ENCODE measurements at regions not wholly inside any gene's neighbourhood (a gene's known extent, or its start where the extent isn't known, plus 50 kb on each side); places are given as distances from the start of the nearest gene placed in this dataset.

- DNase-seq (ENCODE audit: extremely low spot score): no peak
- Histone ChIP-seq H3K4me3 (no peak overlapping the region), H3K27me3 (no peaks in the 10 kb centered on the region), H3K27ac (replicated peaks in 1 of 4) (no peak overlapping the region), H3K36me3 (no peaks in the 10 kb centered on the region), H3K4me1 (peaks cover 0 to 26% (median 22%) of the 10 kb centered on the region in 4 donors), H3K9me3 (peaks cover 0 to 7% (median under 1%) of the 10 kb centered on the region in 4 donors)
- TF ChIP-seq EP300 (IDR thresholded peaks at IDR 0.05) (no peak), CTCF (IDR thresholded peaks at IDR 0.05) (no peak)
- intact Hi-C loops (cut with DNase I): no loop called here
Observed at GRCh38 chr4:154001193-154001592, 212.3 kb upstream of the SFRP2 start.

- 89% methylated on average over 1 of the region's 4 CpGs for WGBS
- Histone ChIP-seq H3K27me3 (no peaks in the 10 kb centered on the region), H3K4me1 (no peaks in the 10 kb centered on the region), H3K36me3 (no peaks in the 10 kb centered on the region), H3K27ac (replicated peaks in 1 of 4) (no peak overlapping the region), H3K9me3 (peaks cover 0 to 14% (median 8%) of the 10 kb centered on the region in 4 donors), H3K4me3 (no peak overlapping the region)
- TF ChIP-seq POLR2A (IDR thresholded peaks at IDR 0.05; ENCODE audit: low read depth) (no peak), EP300 (IDR thresholded peaks at IDR 0.05) (no peak), CTCF (IDR thresholded peaks at IDR 0.05) (no peak)
- no peak for DNase-seq (ENCODE audit: extremely low spot score)
- intact Hi-C loops (cut with DNase I): no loop called here
Observed at GRCh38 chr4:153997516-153997915, 208.6 kb upstream of the SFRP2 start.

GRCh38 chr4:153989505-153989904, 200.6 kb upstream of the SFRP2 start:
- peaks cover 0 to 18% (median 10%) of the 10 kb centered on the region in 4 donors for H3K4me1 ChIP-seq
- H3K4me3 ChIP-seq: no peak overlapping the region
- TF ChIP-seq POLR2A (IDR thresholded peaks at IDR 0.05; ENCODE audit: low read depth) (no peak), CTCF (IDR thresholded peaks at IDR 0.05) (no peak), EP300 (IDR thresholded peaks at IDR 0.05) (no peak), POLR2AphosphoS5 (IDR thresholded peaks at IDR 0.05) (no peak)
- no peaks in the 10 kb centered on the region for H3K27me3 ChIP-seq
- no peaks in the 10 kb centered on the region for H3K9me3 ChIP-seq
- intact Hi-C loops (cut with DNase I): no loop called here
- 69% methylated on average over 2 of the region's 2 CpGs for WGBS
- DNase-seq (ENCODE audit: extremely low spot score): no peak
- H3K27ac ChIP-seq (replicated peaks in 1 of 4): no peak overlapping the region
- H3K36me3 ChIP-seq: no peaks in the 10 kb centered on the region

- Histone ChIP-seq H3K9me3 (no peaks in the 10 kb centered on the region), H3K4me3 (no peak overlapping the region), H3K36me3 (no peaks in the 10 kb centered on the region), H3K27ac (replicated peaks in 1 of 4) (peak overlapping the region in 1 of 4 donors; percentile 40), H3K27me3 (no peaks in the 10 kb centered on the region), H3K4me1 (peaks cover 0 to 18% (median 10%) of the 10 kb centered on the region in 4 donors)
- TF ChIP-seq POLR2A (IDR thresholded peaks at IDR 0.05; ENCODE audit: low read depth): no peak
- no peak for DNase-seq (ENCODE audit: extremely low spot score)
- WGBS: 46% methylated on average over 9 of the region's 9 CpGs
- intact Hi-C loops (cut with DNase I): no loop called here
Observed at GRCh38 chr4:153988492-153989363, 199.8 kb upstream of the SFRP2 start.

- Histone ChIP-seq H3K4me1 (peaks cover 0 to 18% (median 10%) of the 10 kb centered on the region in 4 donors), H3K27ac (replicated peaks in 1 of 4) (no peak overlapping the region), H3K36me3 (no peaks in the 10 kb centered on the region), H3K27me3 (no peaks in the 10 kb centered on the region), H3K9me3 (no peaks in the 10 kb centered on the region), H3K4me3 (no peak overlapping the region)
- no peak for TF ChIP-seq CTCF (IDR thresholded peaks at IDR 0.05)
- no peak for TF ChIP-seq POLR2AphosphoS5 (IDR thresholded peaks at IDR 0.05)
- TF ChIP-seq EP300 (IDR thresholded peaks at IDR 0.05): no peak
- no peak for TF ChIP-seq POLR2A (IDR thresholded peaks at IDR 0.05; ENCODE audit: low read depth)
- DNase-seq (ENCODE audit: extremely low spot score): no peak
- intact Hi-C loops (cut with DNase I): no loop called here
- WGBS: 29% methylated on average over 1 of the region's 1 CpG
Observed at GRCh38 chr4:153987291-153987690, 198.4 kb upstream of the SFRP2 start.
